SK-N-SH (cell line): ENCODE measurements at regions not wholly inside any gene's neighbourhood (a gene's known extent, or its start where the extent isn't known, plus 50 kb on each side); places are given as distances from the start of the nearest gene placed in this dataset.

Source experiments
- ELF1 ChIP-seq: IDR thresholded peaks from 2 replicates; pipeline ENCODE4 v1.4.0; 2012
- EZH2phosphoT487 ChIP-seq: fragments of 200-600 bp; sonication (generic); IDR thresholded peaks from 2 replicates; pipeline ENCODE4 v1.6.1; 2017; ENCODE audit warnings: low read depth, mixed run types, mild to moderate bottlenecking, antibody characterized with exemption, moderate library complexity, borderline replicate concordance
- GATA2 ChIP-seq: sonication (generic); formaldehyde crosslinking; IDR thresholded peaks from 2 replicates; pipeline ENCODE4 v1.5.0; 2020; ENCODE audit warnings: mild to moderate bottlenecking, missing genetic modification reagents
- POLR2AphosphoS5 ChIP-seq: IDR thresholded peaks from 2 replicates; pipeline ENCODE4 v1.6.1; 2012; ENCODE audit warnings: low read depth, low read length
- RXRA ChIP-seq: IDR thresholded peaks from 2 replicates; pipeline ENCODE4 v1.4.0; 2012; ENCODE audit warnings: low read depth, mild to moderate bottlenecking, borderline replicate concordance
- SIN3A ChIP-seq: IDR thresholded peaks from 2 replicates; pipeline ENCODE4 v1.6.1; 2012; ENCODE audit warnings: low read depth, mild to moderate bottlenecking, low read length, moderate library complexity, borderline replicate concordance
- YY1 ChIP-seq: IDR thresholded peaks from 2 replicates; pipeline ENCODE4 v1.4.0; 2012; ENCODE audit warnings: low read depth, mild to moderate bottlenecking
- TF ChIP-seq, protein P1 (sequence below): fragments of 200-600 bp; sonication (generic); IDR thresholded peaks from 2 replicates; pipeline ENCODE4 v1.6.1; 2017; ENCODE audit warnings: antibody characterized with exemption, mild to moderate bottlenecking, moderate library complexity
- TF ChIP-seq, protein P2 (sequence below): IDR thresholded peaks from 2 replicates; pipeline ENCODE4 v1.6.1; 2012; ENCODE audit warnings: mild to moderate bottlenecking, low read depth, low read length, moderate library complexity

DNA sequence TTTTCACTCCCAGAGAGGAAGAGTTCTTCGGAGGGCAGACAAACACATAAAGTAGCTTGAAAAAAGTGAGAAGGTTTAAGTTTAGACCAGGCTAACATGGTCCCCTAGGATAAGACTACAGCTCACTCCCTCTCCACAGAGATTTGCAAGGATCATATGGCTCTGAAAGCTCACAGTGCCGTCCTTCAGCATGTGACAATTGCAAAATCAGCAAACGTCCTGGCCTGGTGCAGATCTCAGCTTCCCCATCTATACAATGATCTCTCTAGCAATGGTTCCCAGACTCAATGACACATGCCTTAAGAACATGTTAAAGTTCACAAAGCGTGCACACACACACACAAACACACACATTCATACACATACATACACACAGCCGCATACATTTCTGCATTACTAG lies 327.6 kb downstream of the ACTL7B start:
- TF ChIP-seq, protein P1, sequence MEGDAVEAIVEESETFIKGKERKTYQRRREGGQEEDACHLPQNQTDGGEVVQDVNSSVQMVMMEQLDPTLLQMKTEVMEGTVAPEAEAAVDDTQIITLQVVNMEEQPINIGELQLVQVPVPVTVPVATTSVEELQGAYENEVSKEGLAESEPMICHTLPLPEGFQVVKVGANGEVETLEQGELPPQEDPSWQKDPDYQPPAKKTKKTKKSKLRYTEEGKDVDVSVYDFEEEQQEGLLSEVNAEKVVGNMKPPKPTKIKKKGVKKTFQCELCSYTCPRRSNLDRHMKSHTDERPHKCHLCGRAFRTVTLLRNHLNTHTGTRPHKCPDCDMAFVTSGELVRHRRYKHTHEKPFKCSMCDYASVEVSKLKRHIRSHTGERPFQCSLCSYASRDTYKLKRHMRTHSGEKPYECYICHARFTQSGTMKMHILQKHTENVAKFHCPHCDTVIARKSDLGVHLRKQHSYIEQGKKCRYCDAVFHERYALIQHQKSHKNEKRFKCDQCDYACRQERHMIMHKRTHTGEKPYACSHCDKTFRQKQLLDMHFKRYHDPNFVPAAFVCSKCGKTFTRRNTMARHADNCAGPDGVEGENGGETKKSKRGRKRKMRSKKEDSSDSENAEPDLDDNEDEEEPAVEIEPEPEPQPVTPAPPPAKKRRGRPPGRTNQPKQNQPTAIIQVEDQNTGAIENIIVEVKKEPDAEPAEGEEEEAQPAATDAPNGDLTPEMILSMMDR, result no peak
- no peak for TF ChIP-seq YY1
- TF ChIP-seq RXRA, result no peak
- no peak for TF ChIP-seq EZH2phosphoT487
- TF ChIP-seq SIN3A, result no peak
- TF ChIP-seq, protein P2, sequence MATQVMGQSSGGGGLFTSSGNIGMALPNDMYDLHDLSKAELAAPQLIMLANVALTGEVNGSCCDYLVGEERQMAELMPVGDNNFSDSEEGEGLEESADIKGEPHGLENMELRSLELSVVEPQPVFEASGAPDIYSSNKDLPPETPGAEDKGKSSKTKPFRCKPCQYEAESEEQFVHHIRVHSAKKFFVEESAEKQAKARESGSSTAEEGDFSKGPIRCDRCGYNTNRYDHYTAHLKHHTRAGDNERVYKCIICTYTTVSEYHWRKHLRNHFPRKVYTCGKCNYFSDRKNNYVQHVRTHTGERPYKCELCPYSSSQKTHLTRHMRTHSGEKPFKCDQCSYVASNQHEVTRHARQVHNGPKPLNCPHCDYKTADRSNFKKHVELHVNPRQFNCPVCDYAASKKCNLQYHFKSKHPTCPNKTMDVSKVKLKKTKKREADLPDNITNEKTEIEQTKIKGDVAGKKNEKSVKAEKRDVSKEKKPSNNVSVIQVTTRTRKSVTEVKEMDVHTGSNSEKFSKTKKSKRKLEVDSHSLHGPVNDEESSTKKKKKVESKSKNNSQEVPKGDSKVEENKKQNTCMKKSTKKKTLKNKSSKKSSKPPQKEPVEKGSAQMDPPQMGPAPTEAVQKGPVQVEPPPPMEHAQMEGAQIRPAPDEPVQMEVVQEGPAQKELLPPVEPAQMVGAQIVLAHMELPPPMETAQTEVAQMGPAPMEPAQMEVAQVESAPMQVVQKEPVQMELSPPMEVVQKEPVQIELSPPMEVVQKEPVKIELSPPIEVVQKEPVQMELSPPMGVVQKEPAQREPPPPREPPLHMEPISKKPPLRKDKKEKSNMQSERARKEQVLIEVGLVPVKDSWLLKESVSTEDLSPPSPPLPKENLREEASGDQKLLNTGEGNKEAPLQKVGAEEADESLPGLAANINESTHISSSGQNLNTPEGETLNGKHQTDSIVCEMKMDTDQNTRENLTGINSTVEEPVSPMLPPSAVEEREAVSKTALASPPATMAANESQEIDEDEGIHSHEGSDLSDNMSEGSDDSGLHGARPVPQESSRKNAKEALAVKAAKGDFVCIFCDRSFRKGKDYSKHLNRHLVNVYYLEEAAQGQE, result no peak
- TF ChIP-seq GATA2 (CRISPR knock-in tag), result no peak
- TF ChIP-seq ELF1, result no peak
- TF ChIP-seq POLR2AphosphoS5, result no peak
